ENCODE measurements at regions not wholly inside any gene's neighbourhood (a gene's known extent, or its start where the extent isn't known, plus 50 kb on each side); places are given as distances from the start of the nearest gene placed in this dataset.

DNA sequence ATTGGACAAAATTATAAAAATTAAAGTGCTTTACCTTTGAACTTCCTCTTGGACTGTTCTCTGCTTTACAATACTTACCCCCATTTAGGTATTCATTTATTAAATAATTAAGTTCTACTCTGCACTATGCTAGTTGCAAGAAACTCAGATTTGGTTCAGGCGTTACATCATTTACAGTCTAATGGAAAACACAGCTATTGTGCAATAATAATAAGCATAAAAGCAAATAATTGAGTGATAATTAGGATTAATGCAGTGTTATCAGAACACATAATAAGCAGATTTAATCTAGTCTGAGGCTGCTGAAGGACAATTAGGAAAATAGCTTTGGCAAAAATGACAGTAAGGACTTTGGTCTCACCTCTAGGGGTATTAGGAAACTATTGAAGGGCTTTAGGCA lies 493.2 kb upstream of the ADARB2 start:
- peaks cover 5% of the 10 kb centered on the region for H3K9me3 ChIP-seq
- no peak for ATAC-seq
- H3K27me3 ChIP-seq (ENCODE audit: insufficient read depth in 3 of 3, low read length in 2 of 3) = peaks cover 0 to 3% (median 0%) of the 10 kb centered on the region in 3 donors
- WGBS, 3 donors = 76 to 85% (median 80%) methylated on average over 1 of the region's 1 CpG
- TF ChIP-seq, protein P1, sequence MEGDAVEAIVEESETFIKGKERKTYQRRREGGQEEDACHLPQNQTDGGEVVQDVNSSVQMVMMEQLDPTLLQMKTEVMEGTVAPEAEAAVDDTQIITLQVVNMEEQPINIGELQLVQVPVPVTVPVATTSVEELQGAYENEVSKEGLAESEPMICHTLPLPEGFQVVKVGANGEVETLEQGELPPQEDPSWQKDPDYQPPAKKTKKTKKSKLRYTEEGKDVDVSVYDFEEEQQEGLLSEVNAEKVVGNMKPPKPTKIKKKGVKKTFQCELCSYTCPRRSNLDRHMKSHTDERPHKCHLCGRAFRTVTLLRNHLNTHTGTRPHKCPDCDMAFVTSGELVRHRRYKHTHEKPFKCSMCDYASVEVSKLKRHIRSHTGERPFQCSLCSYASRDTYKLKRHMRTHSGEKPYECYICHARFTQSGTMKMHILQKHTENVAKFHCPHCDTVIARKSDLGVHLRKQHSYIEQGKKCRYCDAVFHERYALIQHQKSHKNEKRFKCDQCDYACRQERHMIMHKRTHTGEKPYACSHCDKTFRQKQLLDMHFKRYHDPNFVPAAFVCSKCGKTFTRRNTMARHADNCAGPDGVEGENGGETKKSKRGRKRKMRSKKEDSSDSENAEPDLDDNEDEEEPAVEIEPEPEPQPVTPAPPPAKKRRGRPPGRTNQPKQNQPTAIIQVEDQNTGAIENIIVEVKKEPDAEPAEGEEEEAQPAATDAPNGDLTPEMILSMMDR (IDR thresholded peaks at IDR 0.05) = no peak
- no peaks in the 10 kb centered on the region for H3K36me3 ChIP-seq (ENCODE audit: insufficient read depth in 1 of 2, low read depth in 1 of 2)
- no peak for DNase-seq
- no peak overlapping the region for H3K27ac ChIP-seq
- intact Hi-C loops (cut with DNase I) = no loop called here
- no peaks in the 10 kb centered on the region for H3K4me1 ChIP-seq
- H3K4me3 ChIP-seq = no peak overlapping the region

DNA sequence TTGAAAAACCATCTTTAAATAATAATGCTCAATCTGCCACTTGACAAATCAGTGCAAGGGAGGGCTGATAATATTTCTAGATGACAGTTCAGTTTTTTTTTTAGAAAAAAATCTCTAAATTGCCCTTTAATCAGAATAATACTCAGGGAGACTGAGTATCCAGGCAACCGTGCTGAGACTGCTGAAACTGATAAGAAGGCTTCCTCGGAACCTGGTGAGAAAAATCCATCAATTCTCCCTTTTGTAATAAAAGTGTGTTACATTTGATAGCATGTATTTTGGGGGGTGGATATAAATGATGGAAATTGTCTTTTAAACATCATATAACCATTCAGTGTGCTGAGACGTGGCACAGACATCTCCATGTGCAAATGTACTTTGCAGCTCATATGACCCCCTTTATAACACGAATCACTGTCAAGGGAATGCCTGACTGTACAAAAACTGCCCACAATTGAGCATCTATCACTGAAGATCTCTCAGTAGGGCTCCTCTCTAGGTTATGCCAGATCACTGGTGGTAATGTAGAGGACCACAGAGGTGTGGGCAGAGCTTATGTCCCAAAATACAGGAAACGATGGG lies 491.1 kb upstream of the ADARB2 start:
- no peak for DNase-seq
- no peak for ATAC-seq
- TF ChIP-seq, protein P1 (IDR thresholded peaks at IDR 0.05) = no peak
- H3K9me3 ChIP-seq = peaks cover 5% of the 10 kb centered on the region
- no peaks in the 10 kb centered on the region for H3K36me3 ChIP-seq (ENCODE audit: insufficient read depth in 1 of 2, low read depth in 1 of 2)
- H3K27ac ChIP-seq = no peak overlapping the region
- H3K4me1 ChIP-seq = no peaks in the 10 kb centered on the region
- H3K27me3 ChIP-seq (ENCODE audit: insufficient read depth in 3 of 3, low read length in 2 of 3) = peaks cover 0 to 3% (median 0%) of the 10 kb centered on the region in 3 donors
- WGBS, 3 donors = 75 to 81% (median 79%) methylated on average over 5 of the region's 5 CpGs
- intact Hi-C loops (cut with DNase I) = no loop called here
- H3K4me3 ChIP-seq = no peak overlapping the region

DNA sequence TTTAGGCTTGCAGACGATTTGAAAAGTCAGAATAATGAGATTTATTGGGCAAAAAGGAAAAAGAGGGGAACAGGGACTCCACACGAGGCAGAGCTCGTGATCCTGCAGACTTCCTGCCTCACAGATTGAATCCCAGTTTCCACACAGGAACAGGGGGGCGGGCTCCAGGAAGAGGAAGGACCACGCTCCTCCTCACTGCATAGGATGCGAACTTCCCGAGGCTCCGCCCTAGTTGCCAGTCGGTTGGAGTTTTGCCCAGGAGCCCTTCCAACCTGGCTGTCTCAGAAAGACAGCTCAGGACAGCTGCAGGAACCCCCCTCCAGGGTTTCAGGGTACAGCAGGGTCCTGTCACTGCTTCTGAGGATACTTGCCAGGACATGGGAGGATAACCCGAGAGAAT lies 488.3 kb upstream of the ADARB2 start:
- H3K4me3 ChIP-seq = no peak overlapping the region
- DNase-seq = no peak
- no peak overlapping the region for H3K27ac ChIP-seq
- no peaks in the 10 kb centered on the region for H3K36me3 ChIP-seq (ENCODE audit: insufficient read depth in 1 of 2, low read depth in 1 of 2)
- H3K4me1 ChIP-seq = no peaks in the 10 kb centered on the region
- no peak for ATAC-seq
- TF ChIP-seq, protein P1 (IDR thresholded peaks at IDR 0.05) = no peak
- H3K9me3 ChIP-seq = peaks cover 5% of the 10 kb centered on the region
- WGBS, 3 donors = 45 to 51% (median 48%) methylated on average over 10 of the region's 10 CpGs
- intact Hi-C loops (cut with DNase I) = no loop called here
- H3K27me3 ChIP-seq (ENCODE audit: insufficient read depth in 3 of 3, low read length in 2 of 3) = peaks cover 0 to 3% (median 0%) of the 10 kb centered on the region in 3 donors

DNA sequence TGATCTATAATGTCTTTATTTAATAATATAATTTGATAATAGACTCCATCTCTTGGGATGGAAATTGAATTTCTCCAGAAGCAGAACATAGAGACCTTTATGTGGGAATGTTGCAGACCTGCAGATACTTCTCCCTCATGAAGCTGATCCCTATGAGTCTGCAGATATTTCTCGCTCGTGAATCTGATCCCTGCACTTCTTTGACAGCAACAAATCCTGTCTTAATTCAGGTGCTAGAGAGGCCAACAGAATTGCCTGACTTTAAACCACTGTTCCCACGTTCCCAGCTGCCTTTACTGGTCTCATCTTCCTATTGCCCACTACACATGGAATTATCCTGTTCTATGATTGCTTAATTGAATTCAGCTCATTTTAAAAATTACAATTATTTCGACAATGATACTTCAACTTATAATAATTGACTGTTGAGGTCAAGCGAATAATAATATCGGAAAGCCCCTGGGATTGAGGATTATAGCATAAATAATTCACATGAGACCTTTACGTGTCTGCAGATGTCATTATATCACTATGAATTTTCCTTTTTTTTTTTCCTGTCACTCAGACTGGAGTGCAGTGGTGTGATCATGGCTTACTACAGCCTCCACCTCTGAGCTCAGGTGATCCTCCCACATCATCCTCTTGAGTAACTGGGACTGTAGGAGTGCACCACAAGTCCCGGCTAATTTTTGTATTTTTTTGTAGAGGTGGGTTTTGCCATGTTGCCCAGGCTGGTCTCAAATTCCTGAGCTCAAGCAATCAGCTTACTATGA lies 486.4 kb upstream of the ADARB2 start:
- no peak for ATAC-seq
- H3K4me3 ChIP-seq = no peak overlapping the region
- peaks cover 5% of the 10 kb centered on the region for H3K9me3 ChIP-seq
- intact Hi-C loops (cut with DNase I) = no loop called here
- H3K27ac ChIP-seq = no peak overlapping the region
- TF ChIP-seq, protein P1 (IDR thresholded peaks at IDR 0.05) = no peak
- H3K36me3 ChIP-seq (ENCODE audit: insufficient read depth in 1 of 2, low read depth in 1 of 2) = no peaks in the 10 kb centered on the region
- no peaks in the 10 kb centered on the region for H3K4me1 ChIP-seq
- WGBS, 3 donors = 54 to 60% (median 57%) methylated on average over 8 of the region's 8 CpGs
- peaks cover 0 to 3% (median 0%) of the 10 kb centered on the region in 3 donors for H3K27me3 ChIP-seq (ENCODE audit: insufficient read depth in 3 of 3, low read length in 2 of 3)
- no peak for DNase-seq
